MM.1S (cell line): ENCODE measurements at regions not wholly inside any gene's neighbourhood (a gene's known extent, or its start where the extent isn't known, plus 50 kb on each side); places are given as distances from the start of the nearest gene placed in this dataset.

Experiments used
- DNase-seq: peaks from one replicate; pipeline ENCODE4 v3.0.0-alpha.2; 2015
- H2AFZ ChIP-seq: fragments of 300-600 bp; sonication (generic); 2 replicates; pipeline ENCODE4 v1.6.0; 2016; ENCODE audit warnings: antibody characterized with exemption, low read length
- H3F3A ChIP-seq: fragments of 300-600 bp; sonication (generic); 2 replicates; pipeline ENCODE4 v1.6.1; 2016; ENCODE audit warnings: mild to moderate bottlenecking, antibody characterized with exemption, low read length, moderate library complexity, mixed read lengths; ENCODE audit not compliant: insufficient read depth
- H3K27ac ChIP-seq: fragments of 300-600 bp; sonication (generic); 2 replicates; pipeline ENCODE4 v1.5.1; 2016; ENCODE audit warnings: mild to moderate bottlenecking, low read length
- H3K27me3 ChIP-seq: fragments of 300-600 bp; sonication (generic); replicated peaks from 2 replicates; pipeline ENCODE4 v1.6.0; 2016; ENCODE audit warnings: low read length; ENCODE audit not compliant: insufficient read depth
- H3K36me3 ChIP-seq: fragments of 300-600 bp; sonication (generic); replicated peaks from 2 replicates; pipeline ENCODE4 v1.6.1; 2016; ENCODE audit warnings: mild to moderate bottlenecking, low read length, mixed read lengths; ENCODE audit not compliant: insufficient read depth
- H3K4me1 ChIP-seq: fragments of 300-600 bp; sonication (generic); 2 replicates; pipeline ENCODE4 v1.6.1; 2016; ENCODE audit warnings: low read length, mixed read lengths
- H3K4me2 ChIP-seq: fragments of 300-600 bp; sonication (generic); 2 replicates; pipeline ENCODE4 v1.6.0; 2016; ENCODE audit warnings: low read depth, low read length
- H3K4me3 ChIP-seq: fragments of 300-600 bp; sonication (generic); 2 replicates; pipeline ENCODE4 v1.5.1; 2016; ENCODE audit warnings: low read length, mixed read lengths
- H3K79me2 ChIP-seq: fragments of 300-600 bp; sonication (generic); 2 replicates; pipeline ENCODE4 v1.6.1; 2016; ENCODE audit warnings: mixed run types, low read length, mixed read lengths
- H3K9ac ChIP-seq: fragments of 300-600 bp; sonication (generic); 2 replicates; pipeline ENCODE4 v1.6.1; 2016; ENCODE audit warnings: low read length, mixed read lengths
- H3K9me2 ChIP-seq: fragments of 300-600 bp; sonication (generic); replicated peaks from 2 replicates; pipeline ENCODE4 v1.6.1; 2016; ENCODE audit warnings: mild to moderate bottlenecking, low read length, mixed read lengths; ENCODE audit not compliant: insufficient read depth
- H3K9me3 ChIP-seq: fragments of 300-600 bp; sonication (generic); replicated peaks from 2 replicates; pipeline ENCODE4 v1.6.1; 2016; ENCODE audit warnings: mild to moderate bottlenecking, low read length, mixed read lengths; ENCODE audit not compliant: insufficient read depth
- H4K20me1 ChIP-seq: fragments of 300-600 bp; sonication (generic); 2 replicates; pipeline ENCODE4 v1.6.1; 2016; ENCODE audit warnings: mild to moderate bottlenecking, low read length, moderate library complexity, mixed read lengths; ENCODE audit not compliant: insufficient read depth
- CTCF ChIP-seq: fragments of 300-600 bp; sonication (generic); IDR thresholded peaks from 2 replicates; pipeline ENCODE4 v1.5.1; 2016; ENCODE audit warnings: antibody characterized with exemption, low read length, mixed read lengths
- EZH2 ChIP-seq: fragments of 300-600 bp; sonication (generic); optimal IDR thresholded peaks from 2 replicates; pipeline ENCODE3; 2017; ENCODE audit warnings: low read depth, mild to moderate bottlenecking, antibody characterized with exemption, low read length, mixed read lengths
- EZH2phosphoT487 ChIP-seq: fragments of 300-600 bp; sonication (generic); IDR thresholded peaks from 2 replicates; pipeline ENCODE4 v1.6.1; 2018; ENCODE audit warnings: antibody characterized with exemption, low read length

GRCh38 chr16:5461574-5461973 is 364.0 kb upstream of the EEF2KMT start:
- no peak overlapping the region for H2AFZ ChIP-seq
- no peaks in the 10 kb centered on the region for H4K20me1 ChIP-seq
- TF ChIP-seq CTCF (no peak), EZH2phosphoT487 (no peak), EZH2 (no peak)
- H3K4me1 ChIP-seq = no peaks in the 10 kb centered on the region
- no peak overlapping the region for H3K9ac ChIP-seq
- H3K4me2 ChIP-seq = no peak overlapping the region
- H3K4me3 ChIP-seq = no peak overlapping the region
- no peaks in the 10 kb centered on the region for H3F3A ChIP-seq
- no peaks in the 10 kb centered on the region for H3K79me2 ChIP-seq
- H3K27ac ChIP-seq = no peak overlapping the region
- no peaks in the 10 kb centered on the region for H3K9me3 ChIP-seq
- no peaks in the 10 kb centered on the region; the same call in 1 of the 2 replicates for H3K27me3 ChIP-seq
- H3K9me2 ChIP-seq = no peaks in the 10 kb centered on the region
- no peak for DNase-seq
- H3K36me3 ChIP-seq = no peaks in the 10 kb centered on the region

GRCh38 chr16:5461141-5461540 is 363.5 kb upstream of the EEF2KMT start:
- no peak overlapping the region for H3K4me3 ChIP-seq
- H3K9me2 ChIP-seq = no peaks in the 10 kb centered on the region
- no peak overlapping the region for H2AFZ ChIP-seq
- no peak for DNase-seq
- H3K79me2 ChIP-seq = no peaks in the 10 kb centered on the region
- no peaks in the 10 kb centered on the region for H4K20me1 ChIP-seq
- no peaks in the 10 kb centered on the region for H3K4me1 ChIP-seq
- H3K9me3 ChIP-seq = no peaks in the 10 kb centered on the region
- TF ChIP-seq EZH2 = no peak
- TF ChIP-seq CTCF = no peak
- no peak for TF ChIP-seq EZH2phosphoT487
- no peak overlapping the region for H3K4me2 ChIP-seq
- H3K27ac ChIP-seq = no peak overlapping the region
- H3K36me3 ChIP-seq = no peaks in the 10 kb centered on the region
- H3K27me3 ChIP-seq = no peaks in the 10 kb centered on the region; the same call in 1 of the 2 replicates
- no peak overlapping the region for H3K9ac ChIP-seq
- H3F3A ChIP-seq = no peaks in the 10 kb centered on the region

DNA sequence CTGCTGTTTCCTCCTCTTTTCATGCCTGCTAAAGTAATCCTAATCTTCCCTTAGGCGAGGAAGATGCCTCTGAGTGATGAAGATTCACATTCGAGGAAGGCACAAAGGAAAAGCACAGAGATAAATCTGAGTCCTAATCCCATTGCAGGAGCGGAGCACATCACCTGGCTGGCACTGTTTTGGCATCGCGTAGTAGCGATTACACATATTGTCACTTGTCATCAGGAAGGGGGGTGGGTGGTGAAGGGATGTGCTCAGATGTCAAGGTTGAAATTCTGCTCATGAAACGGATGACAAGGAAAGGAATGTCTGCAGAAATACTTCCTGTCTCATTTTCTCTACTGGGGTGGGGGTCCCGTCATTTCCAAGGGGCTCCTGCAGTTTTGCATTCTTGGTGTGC is 363.1 kb upstream of the EEF2KMT start:
- no peaks in the 10 kb centered on the region for H3K9me2 ChIP-seq
- H3K27me3 ChIP-seq = no peaks in the 10 kb centered on the region; the same call in 1 of the 2 replicates
- H3F3A ChIP-seq = no peaks in the 10 kb centered on the region
- no peaks in the 10 kb centered on the region for H4K20me1 ChIP-seq
- H3K9ac ChIP-seq = no peak overlapping the region
- H3K36me3 ChIP-seq = no peaks in the 10 kb centered on the region
- no peak overlapping the region for H3K4me3 ChIP-seq
- H3K4me1 ChIP-seq = no peaks in the 10 kb centered on the region
- H2AFZ ChIP-seq = no peak overlapping the region
- H3K27ac ChIP-seq = no peak overlapping the region
- H3K4me2 ChIP-seq = no peak overlapping the region
- no peak for DNase-seq
- H3K79me2 ChIP-seq = no peaks in the 10 kb centered on the region
- TF ChIP-seq EZH2phosphoT487 (no peak), EZH2 (no peak), CTCF (no peak)
- H3K9me3 ChIP-seq = no peaks in the 10 kb centered on the region
